Keratinocyte (primary cell): ENCODE measurements at regions not wholly inside any gene's neighbourhood (a gene's known extent, or its start where the extent isn't known, plus 50 kb on each side); places are given as distances from the start of the nearest gene placed in this dataset.

Experiments used
- DNase-seq: peaks from one replicate; pipeline ENCODE4 v3.0.0-alpha.2; 2011; ENCODE audit warnings: low read depth, missing footprints, low spot score
- FAIRE-seq: peaks from 2 replicates; lab custom pipeline; 2011; peaks lifted over from hg19 to GRCh38; lab: Jason Lieb, UNC
- H2AFZ ChIP-seq: 2 replicates; pipeline ENCODE4 v1.6.0; 2012; ENCODE audit warnings: low read length, control low read depth, inconsistent platforms; ENCODE audit not compliant: control insufficient read depth
- H3K27ac ChIP-seq: 2 replicates; pipeline ENCODE4 v1.5.1; 2011; ENCODE audit warnings: low read length; ENCODE audit not compliant: control insufficient read depth, insufficient read depth
- H3K27me3 ChIP-seq: 3 replicates; pipeline ENCODE4 v1.6.0; 2011; ENCODE audit warnings: low read length; ENCODE audit not compliant: control insufficient read depth, insufficient read depth; ENCODE audit errors: extremely low read depth
- H3K36me3 ChIP-seq, 2 experiments: 2 replicates in 1 of 2; 3 replicates in 1 of 2; pipeline ENCODE4 v1.5.1; 2011; ENCODE audit warnings: low read length in 2 of 2, mild to moderate bottlenecking in 1 of 2; ENCODE audit not compliant: control insufficient read depth in 2 of 2, insufficient read depth in 2 of 2; ENCODE audit errors: extremely low read depth in 1 of 2
- H3K4me1 ChIP-seq: 3 replicates; pipeline ENCODE4 v1.5.1; 2011; ENCODE audit warnings: low read length; ENCODE audit not compliant: control insufficient read depth, insufficient read depth; ENCODE audit errors: extremely low read depth
- H3K4me2 ChIP-seq: 3 replicates; pipeline ENCODE4 v1.6.0; 2011; ENCODE audit warnings: low read depth, low read length; ENCODE audit not compliant: control insufficient read depth, insufficient read depth; ENCODE audit errors: extremely low read depth
- H3K4me3 ChIP-seq, 3 experiments: fragments of 200-600 bp in 1 of 3; sonication (generic) in 1 of 3; 2 replicates in 2 of 3; 3 replicates in 1 of 3; pipeline ENCODE4 v1.5.1; 2011 to 2016; ENCODE audit warnings: low read length in 3 of 3, mild to moderate bottlenecking in 3 of 3, control low read depth in 2 of 3, inconsistent platforms in 1 of 3, low read depth in 1 of 3, mixed read lengths in 1 of 3, mixed run types in 1 of 3, moderate library complexity in 1 of 3; ENCODE audit not compliant: control insufficient read depth in 2 of 3, insufficient read depth in 2 of 3; ENCODE audit errors: extremely low read depth in 1 of 3
- H3K79me2 ChIP-seq: 2 replicates; pipeline ENCODE4 v1.6.0; 2012; ENCODE audit warnings: low read length; ENCODE audit not compliant: control insufficient read depth, insufficient read depth
- H3K9ac ChIP-seq: 3 replicates; pipeline ENCODE4 v1.6.0; 2011; ENCODE audit warnings: low read length; ENCODE audit not compliant: control insufficient read depth, insufficient read depth; ENCODE audit errors: extremely low read depth
- H3K9me1 ChIP-seq: 3 replicates; pipeline ENCODE4 v1.6.0; 2011; ENCODE audit warnings: low read length; ENCODE audit not compliant: control insufficient read depth, insufficient read depth; ENCODE audit errors: extremely low read depth
- H3K9me3 ChIP-seq: 2 replicates; pipeline ENCODE4 v1.5.1; 2012; ENCODE audit warnings: low read depth, low read length; ENCODE audit not compliant: control insufficient read depth
- H4K20me1 ChIP-seq: 3 replicates; pipeline ENCODE4 v1.6.0; 2011; ENCODE audit warnings: low read length; ENCODE audit not compliant: control insufficient read depth, insufficient read depth; ENCODE audit errors: extremely low read depth
- EZH2 ChIP-seq: IDR thresholded peaks from one replicate; pipeline ENCODE4 v1.6.1; 2012; ENCODE audit warnings: inconsistent platforms, mild to moderate bottlenecking, low read length, moderate library complexity
- dilution Hi-C: fragments of 300-500 bp; cut with MboI; formaldehyde crosslinking; loops from one replicate; pipeline ENCODE4 v1.7.0; 2020; ENCODE audit warnings: low sequenced_read_pairs; ENCODE audit not compliant: extremely low pct_ligation_motif_present
- TF ChIP-seq, protein P1 (sequence below), 3 experiments: IDR thresholded peaks in 1 of 3; conservative IDR thresholded peaks in 1 of 3; optimal IDR thresholded peaks in 1 of 3; 2 replicates in 2 of 3; 3 replicates in 1 of 3; pipeline versions ENCODE3 to v1.5.1; 2011; ENCODE audit warnings: low read length in 3 of 3, mild to moderate bottlenecking in 3 of 3, moderate library complexity in 2 of 3, control low read depth in 1 of 3, inconsistent platforms in 1 of 3; ENCODE audit not compliant: insufficient read depth in 2 of 3; ENCODE audit errors: extremely low read depth in 1 of 3

DNA sequence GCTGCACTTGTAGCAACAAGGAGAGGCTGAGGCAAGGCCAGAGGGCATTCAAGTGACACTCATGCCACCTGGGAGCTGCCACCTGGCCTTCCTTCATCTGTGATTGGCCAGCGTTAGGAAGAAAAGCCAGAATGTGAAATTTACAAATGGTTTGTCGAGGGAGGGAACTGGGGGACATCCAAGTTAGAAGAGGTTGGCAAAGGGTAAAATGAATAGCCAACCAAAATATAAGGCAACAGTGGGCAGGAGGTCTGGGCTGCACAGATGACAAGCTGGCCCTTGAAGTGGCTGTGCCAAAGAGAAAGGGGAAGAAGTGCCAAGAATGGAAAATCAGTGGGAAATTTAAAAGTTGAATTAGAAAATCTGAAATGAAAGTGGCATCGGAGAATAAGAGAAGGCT, 221.4 kb downstream of the C11orf91 start:
- Histone ChIP-seq H3K36me3 (no peaks in the 10 kb centered on the region), H3K4me3 (no peak overlapping the region), H3K4me1 (peaks cover 8% of the 10 kb centered on the region), H4K20me1 (no peaks in the 10 kb centered on the region), H2AFZ (no peak overlapping the region), H3K9me1 (no peaks in the 10 kb centered on the region), H3K27me3 (peaks cover 23% of the 10 kb centered on the region), H3K79me2 (no peaks in the 10 kb centered on the region), H3K9me3 (no peaks in the 10 kb centered on the region), H3K4me2 (no peak overlapping the region), H3K9ac (no peak overlapping the region), H3K27ac (no peak overlapping the region)
- TF ChIP-seq EZH2: no peak
- TF ChIP-seq, protein P1, sequence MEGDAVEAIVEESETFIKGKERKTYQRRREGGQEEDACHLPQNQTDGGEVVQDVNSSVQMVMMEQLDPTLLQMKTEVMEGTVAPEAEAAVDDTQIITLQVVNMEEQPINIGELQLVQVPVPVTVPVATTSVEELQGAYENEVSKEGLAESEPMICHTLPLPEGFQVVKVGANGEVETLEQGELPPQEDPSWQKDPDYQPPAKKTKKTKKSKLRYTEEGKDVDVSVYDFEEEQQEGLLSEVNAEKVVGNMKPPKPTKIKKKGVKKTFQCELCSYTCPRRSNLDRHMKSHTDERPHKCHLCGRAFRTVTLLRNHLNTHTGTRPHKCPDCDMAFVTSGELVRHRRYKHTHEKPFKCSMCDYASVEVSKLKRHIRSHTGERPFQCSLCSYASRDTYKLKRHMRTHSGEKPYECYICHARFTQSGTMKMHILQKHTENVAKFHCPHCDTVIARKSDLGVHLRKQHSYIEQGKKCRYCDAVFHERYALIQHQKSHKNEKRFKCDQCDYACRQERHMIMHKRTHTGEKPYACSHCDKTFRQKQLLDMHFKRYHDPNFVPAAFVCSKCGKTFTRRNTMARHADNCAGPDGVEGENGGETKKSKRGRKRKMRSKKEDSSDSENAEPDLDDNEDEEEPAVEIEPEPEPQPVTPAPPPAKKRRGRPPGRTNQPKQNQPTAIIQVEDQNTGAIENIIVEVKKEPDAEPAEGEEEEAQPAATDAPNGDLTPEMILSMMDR (optimal IDR thresholded peaks at IDR 0.05 in 1 of 3, IDR thresholded peaks at IDR 0.05 in 1 of 3, conservative IDR thresholded peaks at IDR 0.05 in 1 of 3; ENCODE audit: extremely low read depth in 1 of 3, insufficient read depth in 2 of 3, low read length in 3 of 3): no peak
- dilution Hi-C loops: no loop called here
- FAIRE-seq (no peak), DNase-seq (no peak)

DNA sequence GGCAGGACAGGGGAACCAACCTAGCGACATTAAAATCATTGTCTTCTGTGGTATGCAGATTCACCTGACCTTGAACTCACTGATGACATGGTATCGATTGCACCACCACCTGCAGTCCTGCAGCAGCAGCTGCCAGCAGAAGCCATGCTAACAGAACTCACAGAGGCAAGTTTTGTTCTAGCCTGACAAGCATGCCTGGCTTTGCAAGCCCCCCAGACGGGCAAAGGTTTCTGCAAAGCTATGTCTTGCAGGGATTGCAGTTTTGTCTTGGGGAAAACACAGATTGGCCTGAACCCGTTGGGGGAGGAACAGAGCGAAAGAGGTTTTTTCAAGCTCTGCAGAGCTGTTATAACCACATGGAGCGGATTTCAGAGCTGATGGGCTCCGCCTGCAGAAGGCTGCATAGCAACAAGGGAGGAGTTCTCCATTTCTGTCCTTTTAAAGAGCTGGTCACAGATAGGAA, 221.0 kb downstream of the HIPK3 start:
- Histone ChIP-seq H3K4me1 (peaks cover 8% of the 10 kb centered on the region), H3K4me3 (no peak overlapping the region), H3K27me3 (peaks cover 23% of the 10 kb centered on the region), H3K79me2 (no peaks in the 10 kb centered on the region), H3K9me3 (no peaks in the 10 kb centered on the region), H3K27ac (no peak overlapping the region), H3K4me2 (no peak overlapping the region), H3K36me3 (no peaks in the 10 kb centered on the region), H4K20me1 (no peaks in the 10 kb centered on the region), H3K9me1 (no peaks in the 10 kb centered on the region), H3K9ac (no peak overlapping the region), H2AFZ (no peak overlapping the region)
- no peak for FAIRE-seq
- dilution Hi-C loops: no loop called here
- TF ChIP-seq, protein P1 (optimal IDR thresholded peaks at IDR 0.05 in 1 of 3, IDR thresholded peaks at IDR 0.05 in 1 of 3, conservative IDR thresholded peaks at IDR 0.05 in 1 of 3; ENCODE audit: extremely low read depth in 1 of 3, insufficient read depth in 2 of 3, low read length in 3 of 3): no peak
- TF ChIP-seq EZH2: no peak
- DNase-seq: no peak
